Nephron (organoid): ENCODE measurements at regions not wholly inside any gene's neighbourhood (a gene's known extent, or its start where the extent isn't known, plus 50 kb on each side); places are given as distances from the start of the nearest gene placed in this dataset.

Source experiments
- H3K27ac Mint-ChIP-seq, 3 experiments: 2 replicates each; pipeline ENCODE4 v1.8.0; 2020; ENCODE audit warnings: mixed read lengths in 3 of 3, mild to moderate bottlenecking in 2 of 3, moderate library complexity in 1 of 3
- H3K27me3 Mint-ChIP-seq: 2 replicates; pipeline ENCODE4 v1.8.0; 2021; ENCODE audit warnings: low read depth, mild to moderate bottlenecking, moderate library complexity, mixed read lengths
- H3K36me3 Mint-ChIP-seq: 2 replicates; pipeline ENCODE4 v1.8.0; 2020; ENCODE audit warnings: low read depth, mixed read lengths
- H3K4me1 Mint-ChIP-seq: 2 replicates; pipeline ENCODE4 v1.8.0; 2020; ENCODE audit warnings: mixed read lengths
- H3K4me3 Mint-ChIP-seq, 3 experiments: 2 replicates each; pipeline ENCODE4 v1.8.0; 2020; ENCODE audit warnings: mild to moderate bottlenecking in 3 of 3, mixed read lengths in 3 of 3, moderate library complexity in 2 of 3
- H3K9me3 Mint-ChIP-seq: 2 replicates; pipeline ENCODE4 v1.8.0; 2020; ENCODE audit warnings: mixed read lengths
- TF ChIP-seq, protein P1 (sequence below), 3 experiments: fragments of 200-600 bp; sonication (generic); IDR thresholded peaks; one replicate each; pipeline ENCODE4 v1.5.0; 2021; ENCODE audit warnings: antibody characterized with exemption in 3 of 3; ENCODE audit not compliant: unreplicated experiment in 3 of 3

DNA sequence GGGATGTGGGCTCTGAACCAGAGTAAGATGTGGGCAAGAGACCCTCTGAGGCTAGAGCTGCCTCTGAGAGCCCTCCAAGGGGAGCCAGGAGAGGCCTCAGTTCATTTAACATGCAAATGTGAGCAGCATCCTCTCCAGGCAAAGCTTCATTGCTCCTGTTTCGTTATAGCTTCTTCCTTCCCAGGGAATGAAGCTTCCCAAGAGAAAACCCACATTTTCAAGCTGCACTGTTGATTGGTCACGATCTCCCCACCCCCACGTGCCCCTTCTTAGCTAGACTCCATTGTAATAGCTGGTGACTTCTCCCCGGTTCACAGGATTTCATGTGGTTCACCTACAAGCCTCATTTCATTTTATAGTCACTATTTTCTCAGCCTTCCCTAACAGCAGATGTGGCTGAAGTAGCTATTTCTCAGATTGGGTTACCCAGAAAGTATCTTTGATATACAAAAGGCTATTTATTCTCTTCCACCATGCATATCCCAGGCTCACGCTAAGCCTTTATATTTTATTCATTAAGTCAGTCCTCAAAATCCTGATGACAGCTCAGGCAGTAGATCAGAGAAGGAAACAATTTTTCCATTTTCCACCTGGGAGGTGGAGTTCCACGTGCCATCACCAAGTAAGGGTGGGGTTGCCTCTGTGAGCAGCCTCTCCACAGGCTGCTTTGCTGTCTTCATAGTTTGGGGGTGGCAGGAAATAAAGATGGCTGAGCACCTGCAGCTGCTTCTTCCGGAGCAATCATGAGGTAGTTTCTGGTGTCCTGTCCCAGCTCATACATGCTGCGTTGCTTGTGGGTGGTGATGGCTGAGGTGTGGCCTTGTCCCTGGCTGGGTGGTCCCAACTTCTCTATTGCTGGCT is 178.3 kb upstream of the RAB4A start:
- H3K27me3 Mint-ChIP-seq = peaks cover 12% of the 10 kb centered on the region
- peaks cover 32% of the 10 kb centered on the region for H3K4me1 Mint-ChIP-seq
- no peak overlapping the region for H3K4me3 Mint-ChIP-seq
- no peaks in the 10 kb centered on the region for H3K9me3 Mint-ChIP-seq
- TF ChIP-seq, protein P1, sequence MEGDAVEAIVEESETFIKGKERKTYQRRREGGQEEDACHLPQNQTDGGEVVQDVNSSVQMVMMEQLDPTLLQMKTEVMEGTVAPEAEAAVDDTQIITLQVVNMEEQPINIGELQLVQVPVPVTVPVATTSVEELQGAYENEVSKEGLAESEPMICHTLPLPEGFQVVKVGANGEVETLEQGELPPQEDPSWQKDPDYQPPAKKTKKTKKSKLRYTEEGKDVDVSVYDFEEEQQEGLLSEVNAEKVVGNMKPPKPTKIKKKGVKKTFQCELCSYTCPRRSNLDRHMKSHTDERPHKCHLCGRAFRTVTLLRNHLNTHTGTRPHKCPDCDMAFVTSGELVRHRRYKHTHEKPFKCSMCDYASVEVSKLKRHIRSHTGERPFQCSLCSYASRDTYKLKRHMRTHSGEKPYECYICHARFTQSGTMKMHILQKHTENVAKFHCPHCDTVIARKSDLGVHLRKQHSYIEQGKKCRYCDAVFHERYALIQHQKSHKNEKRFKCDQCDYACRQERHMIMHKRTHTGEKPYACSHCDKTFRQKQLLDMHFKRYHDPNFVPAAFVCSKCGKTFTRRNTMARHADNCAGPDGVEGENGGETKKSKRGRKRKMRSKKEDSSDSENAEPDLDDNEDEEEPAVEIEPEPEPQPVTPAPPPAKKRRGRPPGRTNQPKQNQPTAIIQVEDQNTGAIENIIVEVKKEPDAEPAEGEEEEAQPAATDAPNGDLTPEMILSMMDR (IDR thresholded peaks at IDR 0.05; ENCODE audit: unreplicated experiment in 3 of 3) = no peak
- no peaks in the 10 kb centered on the region for H3K36me3 Mint-ChIP-seq
- H3K27ac Mint-ChIP-seq = peak overlapping the region; percentile 73 to 93 (median 82)

DNA sequence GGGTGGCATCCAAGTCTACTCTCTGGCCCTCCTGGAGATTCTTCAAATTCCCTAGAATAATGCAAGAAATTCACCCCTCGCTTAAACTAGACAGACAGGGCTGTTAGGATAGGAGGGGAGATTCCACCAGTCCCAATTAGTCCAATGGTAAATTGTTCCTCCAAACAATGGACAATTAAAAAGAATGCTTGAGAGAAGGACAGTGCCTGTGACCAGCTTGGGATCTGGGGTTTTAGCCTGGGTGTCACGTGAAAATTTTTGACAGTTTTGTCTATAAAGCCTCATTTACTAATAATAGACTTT is 177.7 kb upstream of the RAB4A start:
- peaks cover 12% of the 10 kb centered on the region for H3K27me3 Mint-ChIP-seq
- H3K4me1 Mint-ChIP-seq = peaks cover 32% of the 10 kb centered on the region
- H3K36me3 Mint-ChIP-seq = no peaks in the 10 kb centered on the region
- TF ChIP-seq, protein P1 (IDR thresholded peaks at IDR 0.05; ENCODE audit: unreplicated experiment in 3 of 3) = no peak
- no peaks in the 10 kb centered on the region for H3K9me3 Mint-ChIP-seq
- peak overlapping the region; percentile 73 to 93 (median 82) for H3K27ac Mint-ChIP-seq
- no peak overlapping the region for H3K4me3 Mint-ChIP-seq

DNA sequence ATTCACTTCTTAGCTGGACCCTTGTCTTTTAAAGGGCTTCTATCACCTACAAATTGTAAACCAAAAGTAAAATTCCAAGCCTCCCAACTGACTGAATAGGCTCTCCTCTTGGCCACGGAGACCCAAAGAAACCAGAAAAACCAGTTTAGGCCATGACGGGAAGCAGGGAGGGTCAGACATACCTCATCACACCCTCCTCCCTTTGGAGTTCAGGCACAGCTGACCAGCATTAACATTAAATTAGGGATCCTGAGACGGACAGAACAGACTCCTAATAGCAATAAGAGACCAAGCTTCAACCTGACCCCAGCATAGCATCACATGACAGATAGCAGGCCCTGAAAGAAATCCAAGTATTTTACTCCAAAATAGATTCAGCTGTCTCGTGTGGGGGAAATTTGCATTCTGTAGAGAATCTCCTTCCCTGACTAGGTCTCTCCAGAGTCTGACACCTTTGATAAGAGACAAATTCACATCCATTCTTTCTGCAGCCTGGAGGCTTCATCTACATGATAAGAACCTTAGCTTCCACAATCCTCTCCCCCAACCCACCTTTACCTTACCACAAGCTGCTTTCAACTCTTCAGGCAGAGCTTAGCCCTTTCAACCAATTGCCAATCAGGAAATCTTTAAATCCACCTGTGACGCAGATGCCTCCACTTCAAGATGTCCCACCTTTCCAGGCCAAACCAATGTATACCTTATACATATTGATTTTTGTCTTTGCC is 177.1 kb upstream of the RAB4A start:
- Mint-ChIP-seq H3K9me3 (no peaks in the 10 kb centered on the region), H3K4me3 (no peak overlapping the region), H3K4me1 (peaks cover 32% of the 10 kb centered on the region), H3K27ac (peak overlapping the region; percentile 73 to 93 (median 82)), H3K36me3 (no peaks in the 10 kb centered on the region), H3K27me3 (peaks cover 13% of the 10 kb centered on the region)
- TF ChIP-seq, protein P1 (IDR thresholded peaks at IDR 0.05; ENCODE audit: unreplicated experiment in 3 of 3) = no peak

DNA sequence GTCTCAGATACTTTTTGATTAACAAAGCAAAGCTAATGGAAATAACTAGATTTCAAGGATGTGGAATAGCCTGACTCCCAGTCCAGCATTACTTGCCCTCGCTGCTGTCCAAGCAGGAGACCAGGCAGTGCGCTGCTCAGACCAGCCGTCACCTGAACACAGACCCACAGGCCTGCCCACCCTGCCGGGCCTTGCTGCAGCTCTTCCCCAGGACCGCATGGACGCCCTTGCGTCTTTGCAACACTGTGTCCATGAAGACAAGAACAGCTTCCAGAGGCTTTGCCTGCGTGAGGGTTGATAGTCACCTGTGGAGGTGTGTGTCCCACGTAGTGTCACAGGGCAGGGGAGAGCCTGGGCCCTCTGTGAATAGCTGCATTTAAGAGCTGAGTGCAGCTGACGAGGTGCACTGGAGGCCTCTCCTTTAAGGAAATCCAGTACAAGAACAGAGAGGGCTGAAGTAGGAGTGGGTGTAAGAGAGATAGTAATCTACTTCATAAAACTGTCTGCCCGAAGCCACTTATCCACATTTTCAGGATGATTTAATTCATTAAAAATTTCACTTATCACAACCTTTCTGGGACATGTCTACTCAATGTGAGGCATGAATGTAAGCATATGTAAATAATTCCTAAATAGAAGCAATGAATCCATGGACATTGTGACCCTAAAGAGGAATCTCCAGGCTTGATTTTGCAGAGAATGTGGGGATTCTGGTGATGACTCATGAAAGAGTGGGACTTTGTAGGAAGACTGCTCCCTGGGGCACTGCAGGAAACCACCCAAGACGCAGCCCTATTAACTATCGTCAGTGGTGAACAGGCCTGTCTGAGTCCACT is 176.2 kb upstream of the RAB4A start:
- Mint-ChIP-seq H3K9me3 (no peaks in the 10 kb centered on the region), H3K27ac (peak overlapping the region in 2 of 3 experiments; percentile 82 to 92), H3K27me3 (peaks cover 9% of the 10 kb centered on the region), H3K4me3 (no peak overlapping the region), H3K4me1 (peaks cover 32% of the 10 kb centered on the region), H3K36me3 (no peaks in the 10 kb centered on the region)
- TF ChIP-seq, protein P1 (IDR thresholded peaks at IDR 0.05; ENCODE audit: unreplicated experiment in 3 of 3) = no peak

DNA sequence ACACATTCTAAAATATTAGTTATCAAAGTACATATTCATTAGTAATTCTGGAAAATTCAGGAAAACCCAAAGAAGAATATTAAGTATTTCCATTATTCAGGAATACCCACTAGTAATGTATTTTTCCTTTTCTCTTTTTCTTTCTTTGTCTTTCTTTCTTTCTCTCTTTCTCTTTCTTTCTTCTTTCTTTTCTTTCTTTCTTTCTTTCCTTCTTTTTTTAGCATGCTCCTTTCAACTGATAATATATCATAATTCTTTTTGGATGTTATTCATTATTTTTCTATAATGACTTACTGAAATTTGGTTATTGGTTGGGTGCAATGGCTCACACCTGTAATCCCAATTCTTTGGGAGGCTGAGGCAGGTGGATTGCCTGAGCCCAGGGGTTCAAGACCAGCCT is 175.6 kb upstream of the RAB4A start:
- no peaks in the 10 kb centered on the region for H3K36me3 Mint-ChIP-seq
- H3K4me1 Mint-ChIP-seq = peaks cover 32% of the 10 kb centered on the region
- H3K4me3 Mint-ChIP-seq = no peak overlapping the region
- H3K27ac Mint-ChIP-seq = peak overlapping the region in 2 of 3 experiments; percentile 82 to 92
- TF ChIP-seq, protein P1 (IDR thresholded peaks at IDR 0.05; ENCODE audit: unreplicated experiment in 3 of 3) = no peak
- H3K27me3 Mint-ChIP-seq = peaks cover 5% of the 10 kb centered on the region
- H3K9me3 Mint-ChIP-seq = no peaks in the 10 kb centered on the region
